ENCODE measurements at regions not wholly inside any gene's neighbourhood (a gene's known extent, or its start where the extent isn't known, plus 50 kb on each side); places are given as distances from the start of the nearest gene placed in this dataset.

DNA sequence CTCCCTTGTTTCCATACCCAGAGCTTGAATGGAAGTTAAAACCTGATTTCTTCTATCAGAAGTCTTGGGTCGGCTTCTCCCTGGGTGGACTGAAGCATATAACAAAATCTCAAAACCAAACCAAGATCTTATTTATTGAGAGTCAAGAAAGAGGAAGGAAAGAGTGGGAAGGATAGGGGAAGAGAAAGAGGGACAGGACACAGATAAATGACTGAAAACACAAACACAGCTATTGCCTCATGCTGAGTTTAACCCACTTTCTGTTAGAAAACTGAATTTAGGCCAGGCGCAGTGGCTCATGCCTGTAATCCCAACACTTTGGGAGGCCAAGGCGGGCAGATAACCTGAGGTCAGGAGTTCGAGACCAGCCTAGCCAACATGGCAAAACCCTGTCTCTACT, 92.9 kb downstream of the PALM2AKAP2 start:
- no peaks in the 10 kb centered on the region for H3K4me1 Mint-ChIP-seq (ENCODE audit: low read depth)
- DNase-seq (no peak), ATAC-seq (no peak)
- CTCF ChIA-PET = no interaction called here
- H3K9me3 Mint-ChIP-seq = no peaks in the 10 kb centered on the region
- POLR2A ChIA-PET = interaction anchor here (0.8 kb wide), 1 partner anchor 10 kb away, joined by 3 read pairs; no protein-coding TSS in a partner anchor
- intact Hi-C loops (cut with micrococcal nuclease) = no loop called here
- H3K27ac Mint-ChIP-seq = no peak overlapping the region
- H3K27me3 Mint-ChIP-seq = peaks cover 11% of the 10 kb centered on the region
- TF ChIP-seq, protein P1, sequence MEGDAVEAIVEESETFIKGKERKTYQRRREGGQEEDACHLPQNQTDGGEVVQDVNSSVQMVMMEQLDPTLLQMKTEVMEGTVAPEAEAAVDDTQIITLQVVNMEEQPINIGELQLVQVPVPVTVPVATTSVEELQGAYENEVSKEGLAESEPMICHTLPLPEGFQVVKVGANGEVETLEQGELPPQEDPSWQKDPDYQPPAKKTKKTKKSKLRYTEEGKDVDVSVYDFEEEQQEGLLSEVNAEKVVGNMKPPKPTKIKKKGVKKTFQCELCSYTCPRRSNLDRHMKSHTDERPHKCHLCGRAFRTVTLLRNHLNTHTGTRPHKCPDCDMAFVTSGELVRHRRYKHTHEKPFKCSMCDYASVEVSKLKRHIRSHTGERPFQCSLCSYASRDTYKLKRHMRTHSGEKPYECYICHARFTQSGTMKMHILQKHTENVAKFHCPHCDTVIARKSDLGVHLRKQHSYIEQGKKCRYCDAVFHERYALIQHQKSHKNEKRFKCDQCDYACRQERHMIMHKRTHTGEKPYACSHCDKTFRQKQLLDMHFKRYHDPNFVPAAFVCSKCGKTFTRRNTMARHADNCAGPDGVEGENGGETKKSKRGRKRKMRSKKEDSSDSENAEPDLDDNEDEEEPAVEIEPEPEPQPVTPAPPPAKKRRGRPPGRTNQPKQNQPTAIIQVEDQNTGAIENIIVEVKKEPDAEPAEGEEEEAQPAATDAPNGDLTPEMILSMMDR (IDR thresholded peaks at IDR 0.05) = no peak
- H3K36me3 Mint-ChIP-seq (ENCODE audit: low read depth) = no peaks in the 10 kb centered on the region
- H3K4me3 Mint-ChIP-seq = no peak overlapping the region

DNA sequence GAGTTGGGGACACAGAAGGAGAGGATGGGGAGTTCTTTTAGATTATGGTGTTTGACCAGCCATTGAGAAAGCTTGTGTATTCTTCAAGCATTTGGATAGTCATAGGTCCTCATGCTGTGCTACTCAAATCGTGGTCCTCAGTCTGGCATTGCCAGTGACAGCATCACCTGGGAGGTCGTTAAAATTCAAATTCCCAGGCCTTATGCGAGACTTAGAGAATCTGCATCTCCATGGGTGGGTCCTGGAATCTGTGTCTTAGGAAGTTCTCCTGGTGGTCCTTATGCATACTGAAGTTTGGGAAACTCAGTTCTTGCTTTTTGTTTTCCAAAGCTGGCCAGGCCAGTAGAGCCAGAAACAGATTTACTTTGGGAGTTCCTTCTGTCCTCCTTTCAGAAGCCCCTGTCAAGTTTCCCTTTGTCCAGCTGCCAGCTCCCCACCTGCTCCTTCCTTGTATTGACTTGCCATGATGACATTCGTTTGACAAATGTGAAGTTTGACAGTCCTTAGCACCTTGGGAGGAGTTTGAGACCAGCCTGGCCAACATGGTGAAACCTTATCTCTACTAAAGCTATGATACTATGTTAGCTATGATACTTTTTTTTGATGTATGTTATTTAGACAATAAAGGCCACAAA, 95.6 kb downstream of the PALM2AKAP2 start:
- ATAC-seq = no peak
- H3K4me3 Mint-ChIP-seq = no peak overlapping the region
- intact Hi-C loops (cut with micrococcal nuclease) = no loop called here
- no peak for DNase-seq
- H3K4me1 Mint-ChIP-seq (ENCODE audit: low read depth) = no peaks in the 10 kb centered on the region
- CTCF ChIA-PET = no interaction called here
- H3K27ac Mint-ChIP-seq = no peak overlapping the region
- H3K9me3 Mint-ChIP-seq = no peaks in the 10 kb centered on the region
- H3K36me3 Mint-ChIP-seq (ENCODE audit: low read depth) = no peaks in the 10 kb centered on the region
- peaks cover 10% of the 10 kb centered on the region for H3K27me3 Mint-ChIP-seq
- POLR2A ChIA-PET = no interaction called here
- TF ChIP-seq, protein P1 (IDR thresholded peaks at IDR 0.05) = no peak

- ATAC-seq = peak; percentile 86
- Mint-ChIP-seq H3K4me1 (ENCODE audit: low read depth) (no peaks in the 10 kb centered on the region), H3K4me3 (no peak overlapping the region), H3K36me3 (ENCODE audit: low read depth) (no peaks in the 10 kb centered on the region), H3K27ac (no peak overlapping the region), H3K9me3 (no peaks in the 10 kb centered on the region), H3K27me3 (peaks cover 3% of the 10 kb centered on the region)
- peak; percentile 46 for DNase-seq
- TF ChIP-seq, protein P1 (IDR thresholded peaks at IDR 0.05) = peak; percentile 83
- intact Hi-C loops (cut with micrococcal nuclease) = no loop called here
- POLR2A ChIA-PET = no interaction called here
- CTCF ChIA-PET = interaction anchor here (1.3 kb wide), 1 partner anchor 272 kb away, joined by 4 read pairs; no protein-coding TSS in a partner anchor
These were observed 100.5 kb downstream of the PALM2AKAP2 start for GRCh38 chr9:109880276-109881169.

GRCh38 chr9:109883623-109884022, 103.6 kb downstream of the PALM2AKAP2 start:
- no peak overlapping the region for H3K4me3 Mint-ChIP-seq
- H3K27me3 Mint-ChIP-seq = peaks cover 3% of the 10 kb centered on the region
- ChIA-PET CTCF (interaction anchor here (0.9 to 2.7 kb wide), 3 partner anchors 10 to 20 kb away, joined by 3 to 5 read pairs (median 3); no protein-coding TSS in a partner anchor), POLR2A (no interaction called here)
- no peak overlapping the region for H3K27ac Mint-ChIP-seq
- H3K36me3 Mint-ChIP-seq (ENCODE audit: low read depth) = no peaks in the 10 kb centered on the region
- TF ChIP-seq, protein P1 (IDR thresholded peaks at IDR 0.05) = no peak
- no peaks in the 10 kb centered on the region for H3K9me3 Mint-ChIP-seq
- DNase-seq = no peak
- intact Hi-C loops (cut with micrococcal nuclease) = no loop called here
- no peak for ATAC-seq
- peaks cover 14% of the 10 kb centered on the region for H3K4me1 Mint-ChIP-seq (ENCODE audit: low read depth)

- TF ChIP-seq, protein P1 (IDR thresholded peaks at IDR 0.05) = no peak
- no peak overlapping the region for H3K27ac Mint-ChIP-seq
- DNase-seq (no peak), ATAC-seq (no peak)
- intact Hi-C loops (cut with micrococcal nuclease) = no loop called here
- H3K9me3 Mint-ChIP-seq = no peaks in the 10 kb centered on the region
- H3K4me1 Mint-ChIP-seq (ENCODE audit: low read depth) = peaks cover 14% of the 10 kb centered on the region
- no peaks in the 10 kb centered on the region for H3K27me3 Mint-ChIP-seq
- ChIA-PET CTCF (interaction anchor here (1.2 to 2.1 kb wide), 2 partner anchors 17 to 258 kb away, joined by 3 to 4 read pairs; no protein-coding TSS in a partner anchor), POLR2A (no interaction called here)
- no peak overlapping the region for H3K4me3 Mint-ChIP-seq
- H3K36me3 Mint-ChIP-seq (ENCODE audit: low read depth) = no peaks in the 10 kb centered on the region
These were observed 106.0 kb downstream of the PALM2AKAP2 start for GRCh38 chr9:109886041-109886440.

Data from activated CD8-positive, alpha-beta T cell treated with anti-CD3 and anti-CD28 coated beads for 36 hours (primary cell).